IMR-90 (cell line): ENCODE measurements at regions not wholly inside any gene's neighbourhood (a gene's known extent, or its start where the extent isn't known, plus 50 kb on each side); places are given as distances from the start of the nearest gene placed in this dataset.

Source experiments
- BHLHE40 ChIP-seq: fragments of 150-350 bp; IDR thresholded peaks from 2 replicates; pipeline ENCODE4 v1.6.1; 2016; ENCODE audit warnings: mild to moderate bottlenecking, low read depth, low read length
- CEBPB ChIP-seq: IDR thresholded peaks from 2 replicates; pipeline ENCODE4 v1.6.1; 2012; ENCODE audit warnings: low read depth, low read length, improper control_type of control experiment
- CTCF ChIP-seq: conservative IDR thresholded peaks from 2 replicates; pipeline ENCODE4 v1.5.1; 2012; ENCODE audit warnings: mild to moderate bottlenecking, low read depth, low read length, improper control_type of control experiment
- FOS ChIP-seq: fragments of 150-350 bp; IDR thresholded peaks from 2 replicates; pipeline ENCODE4 v1.6.1; 2016; ENCODE audit warnings: low read depth, low read length
- MAFK ChIP-seq: IDR thresholded peaks from 2 replicates; pipeline ENCODE4 v1.6.1; 2012; ENCODE audit warnings: low read depth, low read length, improper control_type of control experiment
- MAZ ChIP-seq: IDR thresholded peaks from 2 replicates; pipeline ENCODE4 v1.6.1; 2012; ENCODE audit warnings: low read depth, mild to moderate bottlenecking, low read length, improper control_type of control experiment, moderate library complexity, borderline replicate concordance
- POLR2A ChIP-seq: IDR thresholded peaks from 2 replicates; pipeline ENCODE4 v1.6.1; 2012; ENCODE audit warnings: mild to moderate bottlenecking, low read depth, low read length
- RAD21 ChIP-seq: IDR thresholded peaks from 2 replicates; pipeline ENCODE4 v1.6.1; 2012; ENCODE audit warnings: low read length, improper control_type of control experiment
- RCOR1 ChIP-seq: IDR thresholded peaks from 2 replicates; pipeline ENCODE4 v1.6.1; 2012; ENCODE audit warnings: mild to moderate bottlenecking, low read length, improper control_type of control experiment; ENCODE audit not compliant: insufficient replicate concordance
- RFX5 ChIP-seq: IDR thresholded peaks from 2 replicates; pipeline ENCODE4 v1.8.0; 2012; ENCODE audit warnings: low read depth, mild to moderate bottlenecking, low read length, moderate library complexity
- SMC3 ChIP-seq: fragments of 150-350 bp; IDR thresholded peaks from 2 replicates; pipeline ENCODE4 v1.6.1; 2016; ENCODE audit warnings: low read depth, mild to moderate bottlenecking, antibody characterized with exemption, low read length, moderate library complexity
- USF2 ChIP-seq: fragments of 150-350 bp; IDR thresholded peaks from 2 replicates; pipeline ENCODE4 v1.6.1; 2017; ENCODE audit warnings: mild to moderate bottlenecking, antibody characterized with exemption, low read length, low read depth

- TF ChIP-seq CTCF: no peak
- TF ChIP-seq USF2: no peak
- TF ChIP-seq CEBPB: no peak
- TF ChIP-seq POLR2A: no peak
- TF ChIP-seq RCOR1: no peak
- TF ChIP-seq MAFK: no peak
- no peak for TF ChIP-seq MAZ
- TF ChIP-seq RAD21: no peak
- TF ChIP-seq SMC3: no peak
- no peak for TF ChIP-seq RFX5
- no peak for TF ChIP-seq BHLHE40
- TF ChIP-seq FOS: no peak
Observed at GRCh38 chr12:97714107-97714563, 251.5 kb downstream of the RMST start.
